ENCODE measurements at regions not wholly inside any gene's neighbourhood (a gene's known extent, or its start where the extent isn't known, plus 50 kb on each side); places are given as distances from the start of the nearest gene placed in this dataset.

GRCh38 chr3:170752571-170753155 is 117.3 kb downstream of the RPL22L1 start:
- intact Hi-C loops (cut with DNase I), result no loop called here
- Histone ChIP-seq H3K27me3 (no peaks in the 10 kb centered on the region), H3K4me1 (peaks cover 8 to 11% (median 10%) of the 10 kb centered on the region in 4 donors), H3K27ac (replicated peaks in 1 of 4) (no peak overlapping the region), H3K36me3 (no peaks in the 10 kb centered on the region), H3K4me3 (no peak overlapping the region), H3K9me3 (no peaks in the 10 kb centered on the region)
- TF ChIP-seq POLR2A (IDR thresholded peaks at IDR 0.05; ENCODE audit: low read depth) (no peak), POLR2AphosphoS5 (IDR thresholded peaks at IDR 0.05) (no peak), CTCF (IDR thresholded peaks at IDR 0.05) (no peak), EP300 (IDR thresholded peaks at IDR 0.05) (no peak)
- WGBS, result 86% methylated on average over 6 of the region's 6 CpGs
- no peak for DNase-seq (ENCODE audit: extremely low spot score)

- H3K4me3 ChIP-seq, result no peak overlapping the region
These were observed 118.1 kb downstream of the RPL22L1 start for GRCh38 chr3:170751899-170752293.

GRCh38 chr3:170751083-170751898 is 118.7 kb downstream of the RPL22L1 start:
- Histone ChIP-seq H3K36me3 (no peaks in the 10 kb centered on the region), H3K4me3 (no peak overlapping the region), H3K4me1 (peaks cover 8 to 11% (median 10%) of the 10 kb centered on the region in 4 donors), H3K27me3 (no peaks in the 10 kb centered on the region), H3K9me3 (no peaks in the 10 kb centered on the region), H3K27ac (replicated peaks in 1 of 4) (peak overlapping the region in 1 of 4 donors; percentile 1)
- 38% methylated on average over 3 of the region's 3 CpGs for WGBS
- intact Hi-C loops (cut with DNase I), result no loop called here
- no peak for DNase-seq (ENCODE audit: extremely low spot score)
- TF ChIP-seq CTCF (IDR thresholded peaks at IDR 0.05) (no peak), EP300 (IDR thresholded peaks at IDR 0.05) (no peak), POLR2AphosphoS5 (IDR thresholded peaks at IDR 0.05) (no peak), POLR2A (IDR thresholded peaks at IDR 0.05; ENCODE audit: low read depth) (no peak)

More at GRCh38 chr3:170751899-170752293, 118.1 kb downstream of the RPL22L1 start:
- H3K27me3 ChIP-seq, result no peaks in the 10 kb centered on the region
- H3K27ac ChIP-seq (replicated peaks in 1 of 4), result no peak overlapping the region
- TF ChIP-seq EP300 (IDR thresholded peaks at IDR 0.05) (no peak), CTCF (IDR thresholded peaks at IDR 0.05) (no peak), POLR2A (IDR thresholded peaks at IDR 0.05; ENCODE audit: low read depth) (no peak), POLR2AphosphoS5 (IDR thresholded peaks at IDR 0.05) (no peak)
- intact Hi-C loops (cut with DNase I), result no loop called here
- peaks cover 8 to 11% (median 10%) of the 10 kb centered on the region in 4 donors for H3K4me1 ChIP-seq
- DNase-seq (ENCODE audit: extremely low spot score), result no peak
- H3K36me3 ChIP-seq, result no peaks in the 10 kb centered on the region
- no peaks in the 10 kb centered on the region for H3K9me3 ChIP-seq

- WGBS, result 69% methylated on average over 2 of the region's 2 CpGs
- no peak for TF ChIP-seq POLR2AphosphoS5 (IDR thresholded peaks at IDR 0.05)
- TF ChIP-seq CTCF (IDR thresholded peaks at IDR 0.05), result no peak
- no peak for TF ChIP-seq EP300 (IDR thresholded peaks at IDR 0.05)
- TF ChIP-seq POLR2A (IDR thresholded peaks at IDR 0.05; ENCODE audit: low read depth), result no peak
- intact Hi-C loops (cut with DNase I), result no loop called here
These were observed 119.5 kb downstream of the RPL22L1 start for GRCh38 chr3:170750478-170750830.

More at GRCh38 chr3:170750478-170750830, 119.5 kb downstream of the RPL22L1 start:
- no peaks in the 10 kb centered on the region for H3K9me3 ChIP-seq
- no peaks in the 10 kb centered on the region for H3K36me3 ChIP-seq
- H3K27ac ChIP-seq (replicated peaks in 1 of 4), result no peak overlapping the region
- no peak for DNase-seq (ENCODE audit: extremely low spot score)
- H3K4me1 ChIP-seq, result peaks cover 8 to 11% (median 10%) of the 10 kb centered on the region in 4 donors
- no peak overlapping the region for H3K4me3 ChIP-seq
- H3K27me3 ChIP-seq, result no peaks in the 10 kb centered on the region

All from esophagus muscularis mucosa (tissue), 4 donors.